BLaER1 (cell line): ENCODE measurements at regions not wholly inside any gene's neighbourhood (a gene's known extent, or its start where the extent isn't known, plus 50 kb on each side); places are given as distances from the start of the nearest gene placed in this dataset.

Experiments
- H3K27ac ChIP-seq: shearing (Covaris generic); formaldehyde crosslinking; 2 replicates; pipeline ENCODE4 v1.8.1; 2022
- H3K27me3 ChIP-seq: shearing (Covaris generic); formaldehyde crosslinking; 2 replicates; pipeline ENCODE4 v1.8.1; 2022
- H3K36me3 ChIP-seq: shearing (Covaris generic); formaldehyde crosslinking; 2 replicates; pipeline ENCODE4 v1.8.1; 2022
- H3K4me1 ChIP-seq: shearing (Covaris generic); formaldehyde crosslinking; 2 replicates; pipeline ENCODE4 v1.8.1; 2022
- H3K4me2 ChIP-seq: shearing (Covaris generic); formaldehyde crosslinking; 2 replicates; pipeline ENCODE4 v1.8.1; 2022
- H3K4me3 ChIP-seq: shearing (Covaris generic); formaldehyde crosslinking; 2 replicates; pipeline ENCODE4 v1.8.1; 2022
- H3K9ac ChIP-seq: shearing (Covaris generic); formaldehyde crosslinking; 2 replicates; pipeline ENCODE4 v1.8.1; 2022
- H3K9me3 ChIP-seq: shearing (Covaris generic); formaldehyde crosslinking; 2 replicates; pipeline ENCODE4 v1.8.1; 2022
- H4K20me1 ChIP-seq: shearing (Covaris generic); formaldehyde crosslinking; 2 replicates; pipeline ENCODE4 v1.8.1; 2022
- Cebpa-rat ChIP-seq: shearing (Covaris generic); IDR thresholded peaks from 2 replicates; pipeline ENCODE4 v1.8.1; 2022

GRCh38 chr7:109898-110556 lies 82.3 kb upstream of the FAM20C start:
- H3K9me3 ChIP-seq: peaks cover 37% of the 10 kb centered on the region
- H3K27me3 ChIP-seq: no peaks in the 10 kb centered on the region
- H3K4me1 ChIP-seq: no peaks in the 10 kb centered on the region
- no peak for TF ChIP-seq Cebpa-rat
- no peaks in the 10 kb centered on the region for H4K20me1 ChIP-seq
- no peak overlapping the region for H3K4me3 ChIP-seq
- H3K9ac ChIP-seq: no peak overlapping the region
- H3K27ac ChIP-seq: no peak overlapping the region
- H3K4me2 ChIP-seq: no peak overlapping the region
- H3K36me3 ChIP-seq: no peaks in the 10 kb centered on the region

GRCh38 chr7:110557-111232 lies 81.7 kb upstream of the FAM20C start:
- Histone ChIP-seq H3K4me1 (no peaks in the 10 kb centered on the region), H3K27me3 (no peaks in the 10 kb centered on the region), H3K4me3 (no peak overlapping the region), H3K4me2 (no peak overlapping the region), H3K9ac (no peak overlapping the region), H4K20me1 (no peaks in the 10 kb centered on the region), H3K9me3 (peaks cover 37% of the 10 kb centered on the region), H3K36me3 (no peaks in the 10 kb centered on the region), H3K27ac (no peak overlapping the region)
- no peak for TF ChIP-seq Cebpa-rat

DNA sequence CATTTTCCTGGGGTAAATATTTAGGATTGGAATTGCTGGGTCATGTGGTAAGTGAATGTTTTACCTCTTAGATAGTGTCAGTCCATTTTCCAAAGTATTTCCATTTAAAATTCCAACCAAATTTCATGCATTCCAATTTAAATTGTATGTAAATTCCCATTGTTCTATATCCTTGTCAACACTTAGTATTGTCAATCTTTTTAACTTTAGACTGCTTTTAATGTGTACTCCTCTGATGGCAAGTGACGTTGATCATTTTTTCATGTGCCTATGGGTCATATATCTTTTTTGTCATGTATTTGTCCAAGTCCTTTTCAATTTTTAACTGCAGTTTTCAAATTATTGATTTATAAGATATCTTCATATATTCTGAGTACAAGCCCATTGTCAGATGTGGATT lies 80.8 kb upstream of the FAM20C start:
- Histone ChIP-seq H3K9ac (no peak overlapping the region), H3K27ac (no peak overlapping the region), H3K27me3 (peaks cover 6% of the 10 kb centered on the region; the same call in 1 of the 2 replicates), H3K4me2 (no peak overlapping the region), H3K9me3 (peaks cover 37% of the 10 kb centered on the region), H4K20me1 (no peaks in the 10 kb centered on the region), H3K4me3 (no peak overlapping the region), H3K36me3 (no peaks in the 10 kb centered on the region), H3K4me1 (no peaks in the 10 kb centered on the region)
- TF ChIP-seq Cebpa-rat: no peak

DNA sequence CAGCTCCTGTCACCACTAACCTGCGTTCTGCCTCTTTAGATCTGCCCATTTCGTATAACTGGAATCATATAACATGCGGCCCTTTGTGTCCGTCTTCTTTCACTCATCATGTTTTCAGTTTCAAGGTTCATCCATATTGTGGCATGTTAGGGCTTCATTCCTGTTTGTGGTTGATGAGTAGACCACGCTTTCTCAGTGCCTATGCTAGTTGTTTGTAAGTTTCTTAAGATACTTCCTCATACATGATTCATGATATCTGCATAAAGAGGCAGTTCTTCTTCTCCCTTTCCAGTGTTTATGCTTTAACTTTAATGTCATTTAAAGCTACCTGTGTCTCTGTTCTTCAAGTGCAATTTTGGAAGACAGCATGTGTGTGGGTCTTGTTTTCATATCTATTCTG lies 79.5 kb upstream of the FAM20C start:
- Histone ChIP-seq H3K27ac (no peak overlapping the region), H3K27me3 (peaks cover 14% of the 10 kb centered on the region; the same call in 1 of the 2 replicates), H3K9ac (no peak overlapping the region), H3K4me3 (no peak overlapping the region), H4K20me1 (no peaks in the 10 kb centered on the region), H3K36me3 (no peaks in the 10 kb centered on the region), H3K9me3 (peaks cover 37% of the 10 kb centered on the region), H3K4me2 (no peak overlapping the region), H3K4me1 (peaks cover under 1% of the 10 kb centered on the region; the same call in 1 of the 2 replicates)
- no peak for TF ChIP-seq Cebpa-rat

GRCh38 chr7:115274-115911 lies 77.0 kb upstream of the FAM20C start:
- Histone ChIP-seq H3K4me3 (no peak overlapping the region), H3K27ac (no peak overlapping the region), H3K4me1 (peaks cover 25% of the 10 kb centered on the region), H3K9ac (no peak overlapping the region), H3K36me3 (no peaks in the 10 kb centered on the region), H3K4me2 (no peak overlapping the region), H4K20me1 (no peaks in the 10 kb centered on the region), H3K9me3 (peaks cover 37% of the 10 kb centered on the region), H3K27me3 (peaks cover 24% of the 10 kb centered on the region)
- TF ChIP-seq Cebpa-rat: no peak

- H4K20me1 ChIP-seq: no peaks in the 10 kb centered on the region
- H3K27me3 ChIP-seq: peaks cover 24% of the 10 kb centered on the region
- no peak overlapping the region for H3K4me3 ChIP-seq
- no peak overlapping the region for H3K4me2 ChIP-seq
- no peak overlapping the region for H3K9ac ChIP-seq
- no peak overlapping the region for H3K27ac ChIP-seq
- H3K4me1 ChIP-seq: peaks cover 25% of the 10 kb centered on the region
- no peaks in the 10 kb centered on the region for H3K36me3 ChIP-seq
- H3K9me3 ChIP-seq: peaks cover 29% of the 10 kb centered on the region
- no peak for TF ChIP-seq Cebpa-rat
Measured at GRCh38 chr7:116188-116981, 76.0 kb upstream of the FAM20C start.

DNA sequence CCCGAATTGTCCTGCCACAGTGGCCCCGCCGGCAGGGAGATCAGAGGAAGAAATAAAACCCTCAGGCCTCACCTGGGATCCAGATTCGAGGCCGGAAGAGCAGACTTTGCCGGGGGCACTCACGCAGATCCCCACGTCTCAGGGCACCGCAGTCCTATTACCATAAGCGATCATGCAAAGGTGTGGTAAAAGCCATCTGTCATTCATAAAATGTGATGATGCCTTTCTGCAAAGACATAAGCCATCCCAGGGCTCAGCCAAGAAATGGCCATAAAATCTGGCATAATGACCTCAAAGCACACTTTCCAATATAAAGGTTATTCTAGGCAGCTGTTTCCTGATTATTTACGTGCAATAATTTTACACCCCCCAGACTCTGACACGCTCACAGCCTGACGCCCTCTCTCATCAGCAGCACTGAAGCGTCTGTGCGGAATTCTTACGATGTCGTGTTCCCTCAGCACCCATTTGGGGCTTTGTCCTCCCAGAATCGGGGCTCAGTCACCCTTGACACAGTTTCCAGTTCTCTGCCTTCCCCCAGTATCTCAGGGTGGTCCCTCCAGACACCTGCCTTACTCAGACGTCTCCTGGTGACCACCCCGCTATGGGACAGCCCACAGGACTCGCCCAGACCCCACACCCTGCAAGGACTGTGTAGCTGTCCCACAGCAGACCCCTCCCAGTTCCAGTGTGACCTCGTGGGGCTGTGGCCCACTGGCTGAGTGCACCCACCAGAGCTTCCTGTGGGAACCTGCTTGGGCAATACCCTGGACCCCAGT lies 74.3 kb upstream of the FAM20C start:
- Histone ChIP-seq H3K27ac (no peak overlapping the region), H4K20me1 (no peaks in the 10 kb centered on the region), H3K27me3 (peaks cover 24% of the 10 kb centered on the region), H3K36me3 (no peaks in the 10 kb centered on the region), H3K9ac (no peak overlapping the region), H3K4me1 (peaks cover 33% of the 10 kb centered on the region), H3K4me3 (no peak overlapping the region), H3K4me2 (peak overlapping the region; percentile 67), H3K9me3 (peaks cover 17% of the 10 kb centered on the region)
- no peak for TF ChIP-seq Cebpa-rat

- TF ChIP-seq Cebpa-rat: no peak
- H4K20me1 ChIP-seq: no peaks in the 10 kb centered on the region
- peak overlapping the region; percentile 60 for H3K27ac ChIP-seq
- H3K9me3 ChIP-seq: peaks cover 10% of the 10 kb centered on the region
- H3K4me2 ChIP-seq: peak overlapping the region; percentile 67
- H3K9ac ChIP-seq: no peak overlapping the region
- peaks cover 24% of the 10 kb centered on the region for H3K27me3 ChIP-seq
- peaks cover 39% of the 10 kb centered on the region for H3K4me1 ChIP-seq
- no peaks in the 10 kb centered on the region for H3K36me3 ChIP-seq
- H3K4me3 ChIP-seq: no peak overlapping the region
Measured at GRCh38 chr7:118615-119391, 73.6 kb upstream of the FAM20C start.
